HG03135 (cell line): ENCODE measurements at regions not wholly inside any gene's neighbourhood (a gene's known extent, or its start where the extent isn't known, plus 50 kb on each side); places are given as distances from the start of the nearest gene placed in this dataset.
"Not testable (repeated sequence)": the region's sequence is repeated elsewhere in the genome, so short reads cannot be mapped to it uniquely, and the experiment has no call there.

Experiments used
- ATAC-seq: cut with Tn5 transposase; IDR thresholded peaks from one replicate; pipeline ENCODE4 v1.9.1; 2021; ENCODE audit warnings: mild to moderate bottlenecking, moderate library complexity; ENCODE audit not compliant: unreplicated experiment

DNA sequence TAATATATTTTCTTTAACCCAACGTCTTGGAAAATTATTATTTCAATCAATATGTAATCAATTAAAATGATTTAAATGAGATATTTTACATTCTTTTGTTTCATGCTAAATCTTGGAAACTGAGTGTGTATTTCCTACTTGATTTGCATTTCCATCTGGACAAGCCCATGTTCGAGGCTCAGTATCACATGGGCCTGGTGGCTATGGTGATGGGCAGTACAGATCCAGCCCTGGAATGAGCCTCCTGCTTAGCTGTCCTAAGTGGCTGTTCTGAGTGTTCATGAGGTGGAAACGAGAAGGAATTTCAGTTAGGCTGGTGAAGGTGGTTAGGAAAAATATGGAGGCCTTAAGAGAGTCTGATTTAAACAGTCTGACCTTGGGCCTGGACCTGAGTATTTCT is 73.0 kb upstream of the ATXN1 start:
- no peak for ATAC-seq

DNA sequence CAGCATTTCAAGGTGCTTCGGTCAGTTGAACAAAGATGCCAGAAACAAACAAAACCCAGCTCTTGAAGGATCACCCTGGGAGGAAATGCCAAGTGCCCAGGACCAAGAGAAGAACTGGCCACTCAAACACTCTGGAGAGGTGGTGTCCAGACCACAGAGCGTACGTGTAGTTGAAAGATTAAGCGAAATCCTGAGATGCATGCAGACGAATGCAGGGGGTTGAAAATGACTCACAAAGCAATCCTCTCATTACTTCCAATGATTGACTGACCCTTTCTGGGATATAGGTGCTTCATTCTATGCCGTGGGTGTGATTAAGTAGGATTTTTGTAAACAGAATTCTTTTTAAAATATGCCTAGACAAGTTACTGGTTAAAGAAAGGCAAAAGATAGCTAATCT is 71.5 kb upstream of the ATXN1 start:
- ATAC-seq: no peak

DNA sequence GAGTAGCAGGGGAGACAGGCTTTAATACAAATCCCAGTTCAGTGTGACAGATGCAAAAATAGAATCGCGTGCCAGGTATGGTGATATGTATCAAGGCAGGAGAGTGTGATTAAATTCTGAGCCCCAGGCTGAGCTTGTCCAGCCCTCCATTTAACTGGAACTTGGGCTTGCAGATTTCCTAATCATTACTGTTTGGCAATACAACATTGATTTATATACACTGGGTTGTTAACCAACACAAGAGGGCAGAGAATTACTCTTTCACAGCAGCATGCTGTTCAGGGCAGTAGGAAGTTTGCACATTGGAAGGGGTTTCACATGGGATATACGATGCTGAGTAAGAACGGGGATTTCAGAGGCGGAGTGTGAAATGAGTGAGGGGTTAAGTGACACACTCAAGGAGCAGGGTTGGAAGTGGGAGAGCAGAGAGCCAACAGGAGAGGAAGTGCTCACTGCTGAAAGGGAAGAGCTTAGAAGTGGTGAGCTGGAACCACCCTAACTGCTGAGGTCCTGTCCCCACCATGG is 70.8 kb upstream of the ATXN1 start:
- ATAC-seq: no peak

DNA sequence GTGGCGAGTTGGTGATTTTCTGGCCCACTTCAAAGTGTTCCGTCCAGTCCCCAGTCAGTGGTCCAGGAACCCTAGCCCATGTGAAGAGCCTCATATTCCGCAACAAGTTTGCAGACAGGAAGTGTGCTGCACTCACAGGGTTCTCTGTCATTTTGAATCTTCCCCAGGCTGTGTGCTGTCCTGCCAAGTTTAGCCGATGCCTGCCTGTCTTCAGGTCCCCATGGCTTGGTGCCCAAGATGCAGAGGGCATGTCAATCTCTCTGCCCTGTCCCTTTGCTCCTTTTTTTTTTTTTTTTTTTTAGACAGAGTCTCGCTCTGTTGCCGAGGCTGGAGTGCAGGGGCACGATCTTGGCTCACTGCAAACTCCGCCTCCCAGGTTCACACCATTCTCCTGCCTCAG is 69.9 kb upstream of the ATXN1 start:
- ATAC-seq: no peak

DNA sequence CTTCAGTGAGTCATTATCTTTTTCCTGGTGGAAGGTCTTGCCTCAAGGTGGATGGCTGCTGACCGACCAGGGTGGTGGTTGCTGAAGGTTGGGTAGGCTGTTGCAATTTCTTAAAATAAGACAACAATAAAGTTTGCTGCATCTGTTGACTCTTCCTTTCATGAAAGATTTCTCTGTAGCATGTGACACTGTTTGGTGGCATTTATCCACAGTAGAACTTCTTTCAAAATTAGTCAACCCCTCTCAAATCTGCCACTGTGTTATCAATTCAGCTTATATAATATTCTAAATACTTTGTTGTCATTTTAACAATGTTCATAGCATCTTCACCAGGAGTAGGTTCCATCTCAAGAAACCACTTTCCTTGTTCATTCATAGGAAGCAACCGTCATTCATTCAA is 66.8 kb upstream of the ATXN1 start:
- ATAC-seq: no peak

DNA sequence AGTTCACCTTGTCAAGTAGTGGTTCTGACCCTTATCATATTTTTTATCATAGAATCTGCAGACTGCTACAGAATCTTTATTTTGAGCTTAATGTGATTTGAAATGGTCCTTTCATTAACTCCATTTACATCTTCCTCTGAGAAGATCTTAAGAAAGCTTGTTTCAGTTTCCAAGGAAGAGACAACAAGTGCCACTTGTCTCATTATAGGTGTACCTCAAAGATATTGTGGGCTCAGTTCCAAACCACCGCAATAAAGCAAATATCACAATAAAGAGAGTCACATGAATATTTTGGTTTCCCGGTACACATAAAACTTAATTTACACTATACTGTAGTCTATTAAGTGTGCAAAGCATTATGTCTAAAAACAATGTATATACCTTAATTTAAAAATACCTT is 66.4 kb upstream of the ATXN1 start:
- no peak for ATAC-seq

DNA sequence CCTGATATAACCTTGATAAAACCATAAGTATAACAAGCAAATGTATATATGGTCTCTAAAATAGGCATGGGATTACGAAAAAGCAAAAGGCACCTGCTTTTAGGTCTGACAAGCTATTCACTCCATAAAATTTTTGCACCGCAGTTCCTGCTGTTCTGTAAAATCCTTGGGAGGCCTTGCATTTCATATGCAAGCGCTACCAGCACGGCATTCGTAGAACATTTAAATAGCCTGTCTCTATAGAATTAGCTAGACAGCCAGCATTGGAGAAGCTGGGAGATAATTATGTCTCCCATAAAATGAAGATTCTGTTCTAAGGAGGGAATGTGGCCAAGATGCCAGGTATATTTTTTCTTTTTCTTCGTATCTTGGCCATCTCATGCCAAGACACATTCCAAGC is 64.5 kb upstream of the ATXN1 start:
- ATAC-seq: no peak

DNA sequence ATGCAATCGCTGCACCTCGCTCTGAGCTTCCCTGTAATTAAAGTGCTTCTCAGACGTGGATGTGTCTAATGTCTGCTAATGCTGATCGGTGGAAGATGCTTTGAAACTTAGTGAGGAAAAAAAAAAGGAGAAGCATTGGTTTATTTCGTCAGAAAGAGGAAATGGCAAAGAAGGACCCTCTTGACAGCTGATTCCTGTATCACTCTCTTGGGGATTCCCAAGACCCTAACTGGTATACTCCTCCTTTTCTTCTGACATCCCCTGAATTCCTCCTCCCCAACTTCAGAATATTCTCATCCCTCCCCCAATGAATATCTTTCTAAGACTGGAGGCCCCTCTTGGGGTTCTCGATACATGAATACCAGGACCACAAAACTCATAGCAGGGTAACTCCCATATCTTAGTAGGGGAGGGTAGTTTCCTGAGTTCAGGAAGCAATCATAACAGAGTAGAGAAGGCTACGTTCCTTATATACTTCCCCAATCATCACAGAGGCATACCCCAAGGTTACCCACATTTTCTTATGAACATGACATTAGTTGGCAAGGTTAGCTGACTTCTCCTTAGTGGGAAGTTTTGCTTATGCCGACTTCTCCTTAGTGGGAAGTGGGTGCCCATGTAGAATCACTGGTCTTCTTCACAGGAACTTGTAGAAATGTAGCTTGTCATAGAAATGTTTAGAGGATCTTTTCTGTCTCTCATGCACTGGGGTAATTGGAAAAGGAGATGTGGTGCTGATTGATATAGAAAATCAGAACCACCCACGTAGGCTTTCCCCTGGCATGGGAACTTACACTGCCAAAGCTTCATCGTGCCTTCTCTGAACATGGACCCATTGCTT is 63.8 kb upstream of the ATXN1 start:
- ATAC-seq: no peak

DNA sequence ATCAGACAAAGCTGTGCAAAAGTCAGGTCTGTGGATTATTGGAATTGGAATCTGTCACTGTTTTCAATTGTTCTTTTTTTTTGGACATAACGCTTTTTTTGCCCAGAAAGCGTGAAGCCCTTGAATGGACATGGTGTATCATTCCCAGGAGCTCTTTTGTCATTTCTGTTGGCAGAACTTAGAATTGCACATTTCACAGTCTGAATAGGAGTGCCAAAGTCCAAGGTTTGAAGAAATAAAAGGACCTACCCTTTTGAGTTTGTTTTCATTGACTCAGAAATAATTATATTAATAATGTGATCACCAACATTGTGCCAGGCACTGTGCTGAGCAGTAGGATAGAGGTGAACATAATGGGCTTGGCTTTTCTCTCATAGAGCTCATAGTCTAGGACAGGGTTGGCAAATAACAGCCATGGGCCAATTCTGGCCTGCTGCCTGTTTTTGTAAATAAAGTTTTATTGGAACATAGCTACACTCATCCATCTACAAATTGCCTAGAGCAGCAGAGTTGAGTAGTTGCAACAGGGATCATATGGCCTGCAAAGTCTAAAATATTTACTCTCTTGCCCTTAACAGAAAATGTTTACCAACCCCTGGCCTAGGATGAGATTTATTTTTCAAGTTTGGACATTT is 62.6 kb upstream of the ATXN1 start:
- no peak for ATAC-seq

DNA sequence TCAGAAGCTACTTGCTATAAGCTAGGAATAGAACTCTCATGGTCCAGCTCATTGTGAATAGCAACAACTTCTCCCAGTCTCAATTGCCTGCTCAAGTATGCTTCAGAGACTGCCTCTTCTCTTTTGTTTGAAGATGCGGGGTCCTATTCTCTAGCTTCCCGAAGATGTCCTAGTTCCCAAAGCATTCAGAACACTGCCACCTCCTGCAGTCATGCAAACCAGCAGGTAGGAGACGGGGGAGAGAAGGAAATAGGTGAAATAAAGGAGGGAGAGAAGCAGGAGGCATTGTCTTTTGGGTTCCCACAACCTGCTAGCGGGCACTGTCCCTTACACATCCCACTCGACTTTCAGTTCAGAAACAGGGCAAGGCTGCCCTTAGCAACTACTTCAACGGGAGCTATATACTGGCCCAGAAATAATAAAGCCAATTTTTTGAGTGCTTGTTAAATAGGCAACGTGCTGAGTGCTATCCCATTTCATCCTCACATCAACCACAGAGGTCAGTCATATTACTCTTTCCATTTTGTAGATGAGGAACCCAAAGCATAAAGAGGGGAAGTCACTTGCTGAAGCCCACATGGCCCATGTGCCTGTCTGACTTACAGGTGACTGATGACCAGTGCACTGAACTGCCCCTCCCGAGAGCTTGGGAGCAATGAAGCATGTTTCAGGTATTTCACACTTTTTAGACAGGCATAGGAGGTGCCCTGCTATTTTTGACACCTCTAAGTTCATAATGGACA is 61.9 kb upstream of the ATXN1 start:
- ATAC-seq: no peak

DNA sequence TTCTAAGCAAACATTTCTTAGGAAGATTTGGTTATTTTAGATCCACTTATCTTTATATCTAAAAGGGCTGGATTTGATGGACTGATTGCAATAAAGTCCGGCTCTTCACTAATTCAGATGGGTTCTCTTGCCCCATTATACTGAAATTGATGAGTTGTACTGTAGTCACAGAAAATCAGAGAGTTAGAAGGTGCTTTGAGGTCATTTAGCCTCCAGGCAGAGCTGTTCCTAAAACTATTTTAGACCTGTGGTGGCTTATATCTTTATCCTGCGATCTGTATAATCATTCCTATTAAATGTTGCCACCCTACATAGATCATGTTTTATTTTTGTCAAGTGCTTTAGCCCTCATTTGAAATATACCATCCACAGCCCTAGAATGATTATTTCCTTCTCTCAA is 61.3 kb upstream of the ATXN1 start:
- ATAC-seq: no peak

DNA sequence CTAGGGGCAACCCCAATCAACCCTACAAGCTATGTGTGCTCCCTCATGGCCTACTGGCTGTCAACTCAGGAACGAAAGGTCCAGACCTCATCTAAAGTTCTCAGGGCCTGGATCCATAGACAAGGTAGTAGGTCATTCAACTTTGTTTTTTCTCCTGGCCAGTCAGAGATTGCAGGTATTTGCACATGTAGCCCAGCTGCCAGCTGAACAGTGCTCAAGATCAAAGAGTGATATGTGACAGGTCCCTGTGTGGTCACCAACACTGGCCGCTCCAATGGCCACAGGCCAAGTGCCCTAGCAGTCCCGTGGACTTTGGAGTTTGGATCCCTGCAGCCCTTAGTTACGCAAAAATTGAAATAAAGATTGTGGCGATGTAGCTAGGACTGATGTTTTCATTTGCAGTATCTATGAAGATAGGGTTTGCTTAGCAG is 60.6 kb upstream of the ATXN1 start:
- ATAC-seq: no peak

DNA sequence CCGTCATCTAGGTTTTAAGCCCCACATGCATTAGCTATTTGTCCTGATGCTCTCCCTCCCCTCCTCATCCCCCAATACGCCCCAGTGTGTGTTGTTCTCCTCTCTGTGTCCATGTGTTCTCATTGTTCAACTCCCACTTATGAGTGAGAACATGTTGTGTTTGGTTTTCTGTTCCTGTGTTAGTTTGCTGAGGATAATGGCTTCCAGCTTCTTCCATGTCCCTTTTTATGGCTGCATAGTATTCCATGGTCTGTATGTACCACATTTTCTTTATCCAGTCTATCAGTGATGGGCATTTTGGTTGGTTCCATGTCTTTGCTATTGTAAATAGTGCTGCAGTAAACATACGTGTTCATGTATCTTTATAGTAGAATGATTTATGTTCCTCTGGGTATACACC is 59.0 kb upstream of the ATXN1 start:
- not testable (repeated sequence) for ATAC-seq

DNA sequence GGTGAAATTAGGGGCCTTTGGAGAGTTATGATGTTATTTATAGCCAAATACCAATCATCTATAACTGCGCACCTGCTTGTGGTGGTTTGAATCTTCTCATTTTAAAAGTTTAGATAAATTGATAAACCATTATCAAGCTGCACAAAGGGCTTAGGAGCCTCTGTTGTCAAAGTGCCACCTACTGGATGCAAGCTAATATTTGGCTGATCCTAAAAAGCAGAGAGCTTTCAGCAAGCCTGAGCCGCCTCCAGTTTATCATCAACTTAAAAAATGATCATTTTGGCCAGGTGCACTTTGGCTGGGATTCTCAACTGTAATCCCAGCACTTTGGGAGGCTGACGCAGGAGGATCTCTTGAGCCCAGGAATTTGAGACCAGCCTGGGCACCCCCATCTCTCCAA is 58.5 kb upstream of the ATXN1 start:
- ATAC-seq: no peak

DNA sequence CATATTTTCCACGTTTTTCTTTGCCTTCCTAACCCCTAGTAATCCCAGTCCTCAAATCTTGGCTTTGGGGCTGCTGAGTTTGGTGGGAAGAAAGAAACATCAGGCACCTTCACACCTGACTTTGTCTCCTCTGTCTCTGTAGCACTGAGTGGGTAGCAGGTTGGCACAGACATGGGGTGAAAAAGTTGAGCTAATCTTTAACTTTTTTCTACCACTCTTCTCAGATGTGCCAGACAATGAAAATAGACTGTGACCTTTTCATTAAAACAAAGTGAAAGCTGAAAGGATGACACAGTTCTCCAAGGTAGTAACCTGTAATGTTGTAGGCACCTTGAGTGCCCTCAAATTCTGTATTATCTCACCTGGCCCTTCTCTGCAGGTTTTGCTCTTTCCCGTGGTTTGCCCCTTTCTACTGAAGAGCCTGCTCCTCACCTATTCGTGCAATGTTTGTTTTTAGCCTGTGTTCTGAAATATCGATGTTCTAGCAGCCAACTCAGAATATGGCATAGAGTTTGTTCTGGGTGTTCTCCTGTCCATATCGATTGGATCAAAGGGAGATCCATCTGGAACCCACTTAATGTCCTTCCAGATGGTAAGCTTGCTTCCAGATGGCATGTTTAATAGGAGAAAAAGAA is 57.8 kb upstream of the ATXN1 start:
- no peak for ATAC-seq

DNA sequence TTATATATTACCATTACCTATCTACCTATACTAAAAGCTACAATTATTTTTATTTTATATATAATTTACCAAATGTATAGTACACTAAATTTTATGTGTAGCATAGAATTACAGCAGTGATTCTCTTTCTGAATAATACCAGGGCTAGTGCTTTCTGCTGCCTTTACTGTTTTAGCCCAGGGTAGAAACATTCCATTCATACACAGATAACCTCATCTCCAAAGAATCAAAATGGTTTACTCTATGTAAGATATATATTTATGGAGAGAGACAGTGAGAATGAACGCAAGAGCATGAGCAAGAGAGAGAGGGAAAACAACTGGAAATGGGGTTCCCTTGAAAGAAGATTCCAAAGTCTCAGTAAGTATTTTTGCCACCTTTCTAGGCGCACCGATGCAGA is 56.3 kb upstream of the ATXN1 start:
- ATAC-seq: no peak

DNA sequence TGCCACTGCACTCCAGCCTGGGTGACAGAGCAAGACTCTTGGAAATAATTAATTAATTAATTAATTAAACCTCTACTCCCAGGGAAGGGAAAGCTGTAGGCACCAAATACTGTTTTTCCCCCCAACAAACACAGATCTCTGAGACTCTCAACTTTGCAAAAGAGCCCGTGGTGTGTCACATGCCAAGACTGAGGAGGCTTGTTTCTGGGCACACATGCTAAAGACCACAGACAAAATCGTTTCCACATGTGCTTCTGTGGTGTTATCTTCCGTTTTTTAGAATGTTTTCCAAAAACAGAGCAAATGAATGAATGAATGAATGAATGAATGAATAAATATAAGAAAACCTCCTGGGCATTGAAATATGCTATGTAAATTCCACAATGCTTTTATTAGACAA is 55.6 kb upstream of the ATXN1 start:
- no peak for ATAC-seq

DNA sequence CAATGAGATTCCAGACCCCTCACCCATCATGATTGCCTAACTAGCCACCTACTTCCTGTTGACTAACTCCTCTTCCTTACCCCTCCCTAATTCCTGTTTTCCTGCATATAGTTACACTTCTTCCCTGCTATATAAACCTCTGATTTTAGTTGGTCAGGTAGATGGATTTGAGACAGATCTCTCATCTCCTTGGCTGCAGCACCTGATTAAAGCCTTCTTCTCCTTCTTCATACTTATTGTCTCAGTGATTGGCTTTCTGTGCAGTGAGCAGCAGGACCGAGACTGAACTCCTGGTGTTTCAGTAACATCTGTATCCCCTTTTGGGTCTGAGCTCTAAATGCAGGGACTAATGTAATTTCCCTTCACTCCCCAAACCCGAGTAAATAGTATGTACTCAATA is 51.7 kb upstream of the ATXN1 start:
- ATAC-seq: no peak

DNA sequence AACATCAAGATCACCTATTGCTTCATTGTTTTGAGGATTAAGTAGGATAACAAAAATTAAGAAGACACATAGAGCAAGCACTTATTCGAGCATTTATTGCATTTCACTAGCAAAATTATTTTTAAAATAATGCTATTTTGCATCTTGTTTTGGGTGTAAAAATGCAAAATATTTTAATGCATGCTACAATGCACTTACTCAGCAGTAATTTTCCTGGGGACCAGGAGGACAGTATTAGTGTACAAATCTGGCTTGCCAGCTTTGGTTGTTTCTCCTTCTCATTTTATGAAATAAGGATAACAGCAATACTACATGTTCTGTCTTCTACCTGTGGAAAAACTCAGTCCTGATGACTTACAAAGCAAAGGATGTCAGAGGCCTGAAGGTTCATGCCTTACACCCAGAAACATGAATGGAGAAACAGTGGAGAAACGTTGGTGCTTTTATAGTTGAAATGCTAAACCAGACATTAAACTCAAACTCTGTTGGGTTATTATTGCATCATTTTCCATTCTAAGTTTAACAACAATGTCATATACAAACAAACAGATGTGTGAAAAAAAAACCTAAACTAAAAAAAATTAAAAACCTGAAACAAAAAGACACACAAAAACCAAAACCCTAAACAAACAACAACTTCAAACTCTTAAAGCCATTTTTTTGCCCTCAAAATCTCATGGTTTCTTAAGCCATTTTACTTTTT is 50.2 kb upstream of the ATXN1 start:
- ATAC-seq: no peak
